ENCODE measurements at regions not wholly inside any gene's neighbourhood (a gene's known extent, or its start where the extent isn't known, plus 50 kb on each side); places are given as distances from the start of the nearest gene placed in this dataset.

DNA sequence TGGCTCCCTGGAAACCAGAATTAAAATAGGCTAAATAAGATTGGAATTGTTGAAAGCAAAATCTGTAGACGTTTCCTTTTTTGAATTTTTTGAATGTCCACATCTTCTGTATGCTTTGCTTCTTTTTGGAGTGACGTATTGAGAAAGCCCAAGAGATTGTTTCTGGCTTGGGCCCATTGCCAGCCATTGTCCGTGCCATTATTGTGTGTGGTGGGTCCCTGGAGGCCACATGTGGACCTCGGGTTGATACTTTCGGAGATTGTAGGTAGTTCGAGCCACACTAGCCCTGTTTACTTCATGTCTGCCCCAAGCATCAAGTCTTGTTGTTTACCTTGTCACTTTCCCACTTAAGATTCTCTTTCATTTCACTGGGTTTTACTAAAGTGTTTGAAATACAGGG, 106.0 kb downstream of the PALM2AKAP2 start:
- no peak for DNase-seq

DNA sequence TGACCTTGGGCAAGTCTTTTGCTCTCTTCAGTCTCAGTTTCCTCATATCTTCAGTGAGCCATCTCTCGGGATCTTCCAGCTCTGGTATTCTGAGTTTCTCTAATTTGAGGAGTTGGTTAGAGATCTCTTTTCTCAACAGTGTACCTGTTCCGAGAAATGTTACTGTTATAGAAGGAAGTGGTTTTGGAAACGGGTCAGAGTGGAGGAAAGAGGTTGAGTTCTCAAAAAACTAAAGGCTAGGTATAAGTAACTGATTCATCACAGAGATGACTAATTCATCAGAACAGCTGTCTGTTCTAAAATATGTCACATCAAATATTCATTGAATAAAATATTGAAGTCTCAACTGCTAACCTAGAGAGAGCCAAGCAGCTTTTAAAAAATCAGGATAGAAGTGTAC, 106.6 kb downstream of the PALM2AKAP2 start:
- DNase-seq = no peak

DNA sequence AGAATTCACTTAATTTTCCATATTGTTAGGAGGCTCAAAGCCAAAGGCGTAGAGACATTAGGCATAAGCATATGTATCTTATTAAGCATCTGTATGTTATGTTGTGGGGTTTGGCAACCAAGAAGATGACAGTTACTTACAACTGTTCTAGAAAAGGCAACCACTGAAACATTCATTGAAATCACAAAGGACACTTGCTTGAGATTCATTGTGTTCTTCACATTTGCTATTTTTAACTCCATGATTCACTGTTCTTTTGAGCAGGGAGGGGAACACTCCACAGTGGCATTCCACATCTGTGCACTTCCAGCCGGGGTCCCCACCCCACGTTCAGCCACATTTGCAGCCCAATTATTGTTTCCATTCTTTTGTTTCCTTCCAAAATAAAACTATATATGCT, 107.1 kb downstream of the PALM2AKAP2 start:
- DNase-seq = no peak

DNA sequence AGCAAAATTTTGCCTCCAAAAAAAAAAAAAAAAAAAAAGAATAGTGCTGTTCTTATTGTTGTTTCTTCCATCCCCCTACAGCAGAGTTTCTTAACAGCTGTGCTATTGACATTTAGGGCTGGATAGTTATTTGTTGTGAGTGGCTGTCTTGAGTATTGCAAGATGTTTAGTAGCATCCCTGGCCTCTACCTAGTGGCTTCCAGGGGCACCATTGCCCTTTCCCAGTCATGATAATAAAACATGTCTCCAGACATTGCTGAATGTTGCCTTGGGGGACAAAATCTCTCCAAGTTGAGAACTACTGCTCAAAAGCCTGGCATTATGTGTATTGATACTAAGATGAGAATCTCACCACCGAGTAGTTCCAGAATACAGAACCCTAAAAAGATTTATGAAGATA, 108.7 kb downstream of the PALM2AKAP2 start:
- no peak for DNase-seq

DNA sequence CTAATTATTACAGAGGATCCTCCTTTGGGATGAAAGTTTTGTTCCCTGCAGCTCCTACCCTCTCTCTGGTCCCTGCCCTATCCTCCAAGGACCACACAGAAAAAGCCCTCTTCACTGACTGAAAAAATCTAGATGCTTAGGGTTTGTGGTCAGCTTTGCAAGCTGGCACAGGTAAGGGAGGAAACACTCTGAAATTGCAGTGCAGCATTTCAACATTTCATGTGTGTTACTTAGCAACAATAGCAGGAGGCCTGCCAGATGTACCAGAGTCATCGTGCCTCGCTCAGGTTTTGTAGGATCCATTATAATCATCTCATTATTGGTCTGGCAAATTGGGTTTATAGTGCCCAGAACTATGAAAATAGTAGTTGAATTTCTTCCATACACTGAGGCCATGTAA, 109.5 kb downstream of the PALM2AKAP2 start:
- no peak for DNase-seq

DNA sequence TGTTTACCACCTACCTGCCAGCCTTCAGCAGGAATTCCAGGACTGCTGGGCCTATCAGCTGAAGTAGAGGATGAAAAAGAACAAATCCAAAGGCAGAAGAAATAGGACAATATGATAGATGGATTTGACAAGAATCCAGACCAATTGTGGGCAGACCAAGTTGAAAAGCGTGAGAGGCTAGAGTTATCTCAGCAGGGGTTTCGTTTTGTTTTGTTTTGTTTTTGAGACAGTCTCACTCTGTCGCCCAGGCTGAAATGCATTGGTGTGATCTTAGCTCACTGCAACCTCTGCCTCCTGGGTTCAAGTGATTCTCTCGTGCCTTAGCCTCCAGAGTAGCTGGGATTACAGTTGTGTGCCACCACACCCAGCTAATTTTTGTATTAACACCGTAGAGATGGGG, 113.2 kb downstream of the PALM2AKAP2 start:
- DNase-seq = no peak

DNA sequence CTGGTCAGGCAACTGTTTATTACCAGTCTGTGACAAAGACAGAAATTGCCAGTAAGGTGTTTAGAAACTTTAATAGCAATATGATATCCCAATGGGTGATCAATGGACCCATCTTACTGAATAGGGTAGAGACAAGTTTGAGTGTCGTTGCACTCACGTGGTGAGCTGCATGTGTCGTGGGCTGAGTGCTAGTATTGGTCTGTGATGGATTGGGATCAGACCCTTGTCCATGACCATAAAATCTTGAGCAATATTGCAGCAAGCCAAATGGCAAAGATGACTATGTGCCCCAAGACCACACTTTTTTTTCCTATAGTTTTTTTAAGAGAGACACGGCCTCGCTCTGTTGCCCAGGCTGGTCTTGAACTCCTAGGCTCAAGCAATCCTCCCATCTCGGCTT, 114.5 kb downstream of the PALM2AKAP2 start:
- no peak for DNase-seq

DNA sequence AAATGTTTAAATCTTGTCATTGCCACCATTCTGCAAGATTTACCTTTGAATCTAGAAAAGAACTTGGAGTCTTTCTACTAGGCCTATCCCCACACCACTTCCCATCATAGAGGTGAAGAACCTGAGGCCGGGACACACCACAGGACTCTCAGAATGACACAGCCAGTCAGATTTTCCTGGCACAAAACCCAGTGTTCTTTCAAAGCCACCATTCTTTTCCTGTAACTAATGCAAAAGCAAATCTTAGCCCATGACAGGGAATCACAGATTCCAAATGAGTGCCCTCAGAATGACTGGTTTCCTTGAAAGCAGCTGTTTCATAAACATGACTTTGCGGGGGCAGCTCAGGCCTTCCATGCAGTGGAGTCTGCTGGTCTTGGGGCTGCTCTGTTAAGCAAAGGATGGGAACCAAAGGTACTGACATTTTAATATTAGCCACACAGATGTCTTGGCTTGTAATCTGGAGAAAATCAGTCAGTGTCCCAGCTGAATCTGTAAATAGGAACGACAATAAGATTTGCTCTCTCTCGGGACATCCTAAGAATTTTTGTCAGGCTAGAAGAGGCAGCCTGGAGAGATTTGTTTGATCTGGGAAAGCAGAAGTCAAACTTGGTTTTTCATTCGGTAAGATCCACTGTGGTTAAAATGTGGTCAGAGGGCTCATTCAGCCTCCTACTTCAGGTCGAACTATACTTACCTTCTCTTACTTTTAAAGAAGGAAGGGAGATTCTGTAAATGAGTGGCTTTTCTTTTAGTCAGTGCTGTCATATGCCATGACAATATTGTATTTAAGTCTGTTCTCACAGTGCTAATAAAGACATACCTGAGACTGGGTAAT, 115.1 kb downstream of the PALM2AKAP2 start:
- DNase-seq = peak; percentile 71

DNA sequence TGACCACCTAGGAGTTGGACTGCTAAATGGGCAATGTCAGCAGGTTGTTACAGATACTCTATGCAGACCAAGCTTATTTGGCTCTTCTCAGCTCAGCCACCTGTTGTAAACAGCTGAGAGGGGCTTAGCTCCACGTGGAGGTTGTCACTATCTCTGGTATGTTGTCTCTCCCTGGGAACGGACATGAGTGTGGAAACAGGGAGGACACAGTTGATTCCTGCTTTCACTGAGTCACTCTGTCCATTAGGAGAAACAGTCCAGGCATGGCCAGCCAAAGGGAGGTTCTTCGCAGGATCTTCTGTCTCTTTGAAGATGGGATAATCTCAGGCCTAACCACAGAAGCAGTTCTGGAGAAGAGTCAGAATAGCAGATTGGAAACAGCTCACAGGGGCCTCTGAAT, 121.2 kb downstream of the PALM2AKAP2 start:
- no peak for DNase-seq

DNA sequence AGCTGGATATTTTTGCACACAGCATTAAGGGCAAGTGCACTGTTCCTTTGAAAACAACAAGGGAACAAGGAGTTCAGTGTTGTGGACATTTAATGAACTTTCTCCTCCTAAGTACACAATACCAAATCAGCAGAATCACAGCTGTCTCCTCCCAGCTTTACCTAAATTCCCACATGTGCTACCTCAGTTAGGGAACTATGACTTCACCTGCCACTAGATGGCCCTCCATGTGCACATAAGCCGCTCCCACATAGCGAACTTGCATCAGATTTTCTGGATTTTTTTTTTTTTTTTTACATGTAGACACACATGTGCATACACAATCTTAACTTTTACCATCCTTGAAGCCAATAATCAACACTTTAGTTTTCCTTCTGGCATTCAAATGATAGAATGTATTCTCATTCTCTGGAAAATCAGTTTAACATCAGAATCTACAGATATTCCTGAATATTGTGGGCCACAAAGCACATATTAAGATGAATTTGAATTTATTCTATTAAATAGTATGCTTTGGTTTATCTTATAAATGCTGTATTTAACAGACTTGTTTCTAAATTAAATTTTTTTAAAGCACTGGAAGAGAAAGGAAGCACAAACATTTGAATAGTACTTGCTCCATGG, 123.6 kb downstream of the PALM2AKAP2 start:
- peak; percentile 66 for DNase-seq

DNA sequence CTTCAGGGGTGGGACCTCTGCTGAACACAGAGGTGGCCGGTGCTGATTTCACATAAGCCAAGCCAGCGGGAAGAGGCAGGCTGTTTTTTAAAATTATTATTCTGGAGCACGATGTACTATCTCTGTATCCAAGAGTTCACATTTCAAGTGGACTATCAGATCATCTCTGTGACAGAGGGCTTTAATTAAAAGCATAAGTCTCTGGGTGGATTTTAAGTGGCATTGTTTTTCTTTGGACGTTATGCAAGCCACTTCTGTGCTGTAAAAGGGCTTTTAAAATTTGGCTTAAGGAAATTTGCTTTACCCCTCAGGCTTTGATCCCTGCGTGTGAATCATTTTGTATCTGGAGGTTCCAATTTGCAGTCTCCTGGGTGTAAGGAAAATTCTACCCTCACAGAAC, 124.7 kb downstream of the PALM2AKAP2 start:
- no peak for DNase-seq

DNA sequence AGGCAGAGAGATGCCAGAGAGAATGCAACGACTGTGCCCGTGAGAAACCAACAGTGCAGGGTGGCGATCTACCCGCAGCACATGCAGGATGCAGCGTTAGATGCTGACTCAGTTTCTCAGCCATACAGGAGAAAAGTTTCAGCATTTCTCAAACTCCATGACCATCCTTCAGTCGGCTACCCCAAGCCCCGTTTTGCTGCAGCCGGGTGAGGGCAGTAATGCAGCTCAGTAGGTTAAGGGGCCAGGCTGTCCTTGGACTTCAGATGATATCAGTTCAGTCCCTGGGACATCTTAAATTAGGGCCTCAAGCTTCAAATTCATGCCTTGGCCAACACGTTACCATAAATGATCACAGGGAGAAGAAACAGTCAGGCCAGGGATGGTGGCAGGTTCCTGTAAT, 125.5 kb downstream of the PALM2AKAP2 start:
- no peak for DNase-seq

DNA sequence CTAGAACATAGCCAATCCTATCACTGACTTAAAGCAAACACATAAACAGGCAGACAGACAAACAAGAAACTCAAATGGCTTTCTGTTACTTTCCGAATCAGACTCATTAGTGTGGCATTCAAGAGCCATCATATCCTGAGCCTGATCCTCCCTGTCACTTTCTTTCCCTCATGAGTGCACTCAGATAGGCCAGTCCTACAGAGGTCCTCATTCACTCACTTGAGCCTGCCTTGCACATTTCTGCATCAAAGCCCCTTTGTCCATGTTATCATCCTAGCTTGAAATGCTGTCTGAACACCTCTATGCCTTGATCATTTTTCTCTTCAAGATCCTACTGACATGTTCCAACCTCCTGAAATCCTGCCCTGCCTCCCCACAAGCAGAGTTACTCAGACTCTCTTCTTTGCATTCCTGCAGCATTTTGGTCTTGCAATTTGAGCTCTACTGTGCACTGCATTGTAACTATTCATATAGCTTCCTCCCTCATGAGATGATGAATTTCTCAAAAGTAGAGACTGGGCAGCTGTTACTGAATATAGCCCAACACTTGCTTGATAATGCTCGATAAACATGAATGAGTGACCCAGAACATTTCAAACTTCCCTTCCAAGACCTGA, 126.9 kb downstream of the PALM2AKAP2 start:
- no peak for DNase-seq

DNA sequence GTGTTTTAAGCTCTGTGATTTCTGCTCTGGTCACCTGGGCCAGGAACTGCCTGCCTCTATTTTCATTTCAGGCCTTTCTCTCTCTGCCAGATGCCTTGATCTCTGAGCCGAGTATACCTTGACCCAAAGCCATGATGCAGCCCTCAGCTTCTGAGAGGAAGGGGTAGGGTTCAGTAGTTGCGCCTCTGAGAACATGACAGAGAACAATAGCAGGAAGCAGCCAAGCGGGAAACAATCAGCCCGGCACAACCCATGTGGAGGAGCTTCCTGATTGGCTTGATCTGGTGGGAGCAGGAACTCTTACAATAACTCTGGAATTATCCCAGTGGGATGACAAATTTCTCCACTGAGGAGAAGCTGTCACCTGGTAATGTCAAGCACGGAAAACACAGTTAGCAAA, 127.4 kb downstream of the PALM2AKAP2 start:
- DNase-seq = no peak

DNA sequence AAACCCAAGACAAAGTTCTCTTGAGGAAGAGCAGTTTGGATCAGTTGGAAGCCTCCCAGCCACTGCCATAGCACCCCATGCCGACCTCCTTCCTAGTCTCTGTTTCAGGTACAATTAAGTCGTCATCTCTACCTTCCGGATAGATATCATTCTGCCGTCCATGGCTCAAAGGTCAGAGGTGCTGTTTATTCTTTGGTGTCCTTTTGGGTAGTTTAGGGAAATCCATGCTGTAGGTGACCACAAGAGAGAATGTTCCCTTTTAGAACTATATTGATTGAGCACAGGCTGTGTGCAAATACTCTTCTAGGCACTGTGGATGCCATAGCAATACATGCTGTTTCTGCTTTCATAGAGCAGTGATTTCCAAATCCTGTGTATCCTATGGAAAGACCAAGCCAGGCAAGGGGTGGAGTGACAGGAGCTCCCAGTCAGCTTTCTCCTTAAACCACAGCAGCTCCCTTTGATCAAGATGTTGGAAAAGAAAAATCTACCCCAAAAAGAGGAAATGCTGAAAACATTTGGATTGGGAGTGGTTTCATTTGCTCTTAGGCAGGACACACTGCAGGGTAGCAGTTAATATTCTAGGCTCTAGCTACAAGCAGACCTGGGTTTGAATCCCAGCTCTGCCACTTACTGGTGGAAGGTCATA, 127.9 kb downstream of the PALM2AKAP2 start:
- DNase-seq = no peak

DNA sequence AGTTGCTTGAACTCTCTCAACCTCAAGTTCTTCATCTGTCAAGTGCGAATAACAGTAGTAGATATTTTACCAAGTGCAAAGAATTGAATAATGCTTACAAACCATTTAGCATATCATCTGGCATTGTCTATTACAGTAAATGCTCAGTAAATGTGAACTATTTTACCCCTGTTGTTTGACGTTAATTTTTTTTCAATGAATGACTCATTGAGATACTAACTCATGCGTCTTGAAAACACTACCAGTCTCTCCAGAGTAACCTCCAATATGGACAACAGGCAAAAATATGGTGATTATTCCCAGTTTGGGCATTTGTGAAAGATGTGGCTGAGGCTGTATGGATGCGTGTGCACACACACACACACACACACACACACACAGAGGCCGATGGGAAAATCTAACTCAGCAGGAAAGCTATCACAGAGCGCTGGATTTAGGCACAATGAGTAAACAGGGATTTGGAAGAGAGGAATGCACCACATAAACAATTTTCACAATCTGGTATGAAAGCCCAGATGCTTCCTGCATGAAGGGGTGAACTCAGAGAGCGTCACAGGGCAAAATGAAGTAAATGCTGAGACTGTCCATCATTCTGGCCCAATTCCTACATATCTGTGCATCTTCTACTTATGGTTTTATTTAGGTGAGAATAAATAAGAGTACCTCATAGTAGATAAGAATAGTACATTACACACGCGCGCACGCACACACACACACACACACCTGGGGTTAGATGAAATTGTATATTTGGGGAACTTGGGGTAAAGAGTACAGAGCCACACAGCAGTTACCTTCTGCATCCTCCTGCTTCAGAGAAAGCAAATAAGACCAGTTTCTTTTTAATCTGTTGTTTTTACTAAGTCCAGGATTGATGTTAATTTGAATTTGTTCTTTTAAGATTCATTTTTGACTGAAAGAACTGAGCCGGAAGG, 128.7 kb downstream of the PALM2AKAP2 start:
- no peak for DNase-seq

DNA sequence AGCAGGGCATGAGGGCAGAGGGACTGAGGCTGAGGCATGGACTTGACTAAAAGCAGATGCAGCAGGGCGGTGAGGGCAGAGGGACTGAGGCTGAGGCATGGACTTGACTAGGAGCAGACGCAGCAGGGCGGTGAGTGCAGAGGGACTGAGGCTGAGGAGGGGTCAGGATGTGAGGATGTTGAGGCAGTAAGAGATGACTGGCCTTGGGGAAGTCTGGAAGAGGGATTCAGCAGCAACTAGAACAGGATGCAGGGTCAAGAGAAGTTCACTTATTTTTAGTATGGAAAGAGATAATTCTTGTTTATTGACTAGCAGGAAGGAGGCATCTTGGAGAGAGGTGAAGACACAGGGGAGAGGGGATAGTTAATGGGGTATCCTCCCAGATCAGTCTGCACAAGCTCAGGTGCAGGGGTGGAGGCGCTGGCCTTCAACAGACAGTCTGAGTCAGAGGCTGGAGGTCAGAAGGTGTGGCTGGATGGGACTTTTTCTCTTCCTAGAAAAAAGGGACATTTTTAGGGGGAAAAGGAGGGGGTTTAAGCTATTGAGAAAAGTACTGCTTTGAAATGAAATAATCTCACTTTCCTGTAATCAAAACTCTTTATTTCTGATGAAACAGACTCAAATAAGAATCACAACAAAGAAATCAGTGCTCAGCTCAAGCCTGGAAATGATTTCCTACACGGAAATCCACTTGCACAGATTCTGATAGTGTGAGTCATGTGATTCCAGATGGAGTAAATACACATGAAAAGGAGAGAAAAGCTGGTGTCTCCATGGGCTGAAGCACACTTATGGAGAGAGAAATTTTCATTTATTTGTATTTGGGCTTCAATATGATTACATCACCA, 130.9 kb downstream of the PALM2AKAP2 start:
- no peak for DNase-seq

DNA sequence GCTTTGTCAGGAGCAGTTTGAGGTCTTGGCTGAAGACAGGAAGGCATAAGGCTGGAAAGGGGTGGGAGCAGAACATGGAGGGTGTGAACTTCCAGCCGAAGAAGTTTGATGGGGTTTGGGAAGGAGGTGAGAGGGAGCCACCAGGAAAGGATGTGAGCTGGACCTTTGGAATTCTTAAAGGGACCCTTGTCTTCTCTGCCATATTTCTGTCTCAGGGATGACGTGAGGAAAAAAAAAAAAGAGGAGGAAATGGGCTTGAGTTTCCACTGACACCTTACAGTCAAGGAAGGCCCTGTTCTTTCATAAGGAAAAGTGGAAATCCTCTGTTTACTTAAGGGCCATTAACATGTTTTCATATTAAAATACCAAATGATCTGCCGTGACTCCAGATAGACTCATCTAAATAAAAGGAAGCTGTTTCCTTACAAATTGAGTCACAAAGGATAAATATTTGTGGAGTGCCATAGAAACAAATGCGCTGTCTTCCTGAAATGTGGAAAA, 132.1 kb downstream of the PALM2AKAP2 start:
- DNase-seq = no peak

DNA sequence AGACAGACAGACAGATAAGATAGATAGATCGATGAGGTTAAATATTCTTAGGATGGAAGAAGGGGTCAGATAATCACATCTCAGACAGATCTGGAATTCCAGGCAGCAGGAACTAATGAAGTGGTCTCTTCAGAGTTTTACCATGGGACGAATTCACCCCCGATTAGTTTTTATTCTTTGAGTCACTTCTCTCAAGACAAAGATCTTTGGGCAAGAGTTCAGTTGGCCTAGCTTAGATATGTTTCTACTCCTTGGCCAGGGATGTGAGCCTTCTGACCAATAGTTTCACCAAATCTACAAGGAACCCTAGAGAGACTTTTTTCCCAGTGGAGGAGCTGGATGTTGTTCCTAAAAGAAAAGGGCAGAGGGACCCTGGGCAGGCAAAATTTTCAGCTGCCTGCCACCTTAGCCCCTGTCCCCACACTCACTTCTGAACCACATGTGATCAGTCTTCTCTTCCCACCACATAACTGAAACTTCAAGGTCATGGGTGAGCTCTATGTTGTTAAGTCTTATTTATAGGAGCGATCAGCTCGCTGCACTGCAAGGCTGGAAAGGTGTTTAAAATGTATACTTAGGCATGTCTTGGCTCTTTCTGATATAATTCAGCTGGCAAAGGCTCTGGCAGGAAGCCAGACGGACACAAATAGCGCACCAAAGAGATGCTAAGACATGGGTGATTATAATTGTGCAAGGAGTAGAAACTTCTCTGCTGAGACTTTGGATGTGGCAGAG, 132.9 kb downstream of the PALM2AKAP2 start:
- DNase-seq = no peak

DNA sequence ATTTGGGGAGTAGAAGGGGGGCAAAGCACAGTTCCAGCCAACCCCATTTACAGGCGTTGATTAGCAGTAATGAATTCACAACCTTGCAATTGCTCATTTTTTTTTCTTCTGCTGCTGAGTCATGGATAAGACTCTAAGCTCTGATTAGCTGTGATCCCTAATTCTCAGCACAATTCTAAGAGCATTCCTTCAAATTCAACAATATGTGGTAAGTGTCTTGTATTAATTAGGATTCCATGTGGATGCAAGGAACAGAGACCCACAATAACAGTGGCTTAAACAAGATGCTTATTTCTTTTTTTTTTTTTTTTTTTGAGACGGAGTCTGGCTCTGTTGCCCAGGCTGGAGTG, 133.4 kb downstream of the PALM2AKAP2 start:
- DNase-seq = no peak
